Lower leg skin (tissue), 4 donors: ENCODE measurements at regions not wholly inside any gene's neighbourhood (a gene's known extent, or its start where the extent isn't known, plus 50 kb on each side); places are given as distances from the start of the nearest gene placed in this dataset.

ENCODE experiments used
- DNase-seq, 2 donors: peaks; one replicate each; pipeline ENCODE4 v3.0.0-alpha.2; 2019; ENCODE audit warnings: low spot score in 2 of 2
- H3K4me3 ChIP-seq: fragments of 200-600 bp; sonication (generic); 2 replicates; pipeline ENCODE4 v1.5.1; 2017; ENCODE audit warnings: mild to moderate bottlenecking, low read depth; ENCODE audit not compliant: poor library complexity, severe bottlenecking
- CTCF ChIP-seq, 3 donors: fragments of 450-650 bp; IDR thresholded peaks; one replicate each; pipeline ENCODE4 v1.5.1; 2016; ENCODE audit warnings: antibody characterized with exemption in 3 of 3, mild to moderate bottlenecking in 3 of 3, moderate library complexity in 2 of 3
- POLR2A ChIP-seq, 2 donors: fragments of 450-650 bp; IDR thresholded peaks; one replicate each; pipeline ENCODE4 v1.6.1; 2016 to 2017; ENCODE audit warnings: antibody characterized with exemption in 2 of 2, mild to moderate bottlenecking in 1 of 2, moderate library complexity in 1 of 2
- WGBS, 2 donors: methylation state at CpG; one replicate each; pipeline ENCODE4 v1.1.5; 2018; 5-methylcytosine and 5-hydroxymethylcytosine counted together
- intact Hi-C: fragments of 100-400 bp; cut with DNase I; formaldehyde crosslinking; loops from one replicate; pipeline ENCODE4 v1.15.0; 2023; ENCODE audit warnings: low total_unique reads

GRCh38 chr11:119785131-119785530, 56.1 kb upstream of the NECTIN1 start:
- no peak for DNase-seq
- WGBS, 2 donors, result 61 to 71% methylated on average over 2 of the region's 2 CpGs
- intact Hi-C loops, result no loop called here
- no peak overlapping the region for H3K4me3 ChIP-seq
- no peak for TF ChIP-seq CTCF (IDR thresholded peaks at IDR 0.05)

- intact Hi-C loops, result no loop called here
- 94% methylated on average over 6 of the region's 6 CpGs for WGBS, 2 donors
- no peak for DNase-seq
- no peak for TF ChIP-seq POLR2A (IDR thresholded peaks at IDR 0.05)
- TF ChIP-seq CTCF (IDR thresholded peaks at IDR 0.05), result no peak
- no peak overlapping the region for H3K4me3 ChIP-seq
Observed at GRCh38 chr11:119784421-119784820, 55.4 kb upstream of the NECTIN1 start.

GRCh38 chr11:119783466-119784400, 54.7 kb upstream of the NECTIN1 start:
- no peak overlapping the region for H3K4me3 ChIP-seq
- intact Hi-C loops, result no loop called here
- 78 to 89% methylated on average over 8 of the region's 8 CpGs for WGBS, 2 donors
- no peak for TF ChIP-seq CTCF (IDR thresholded peaks at IDR 0.05)
- no peak for TF ChIP-seq POLR2A (IDR thresholded peaks at IDR 0.05)
- no peak for DNase-seq

- no peak for TF ChIP-seq POLR2A (IDR thresholded peaks at IDR 0.05)
- no peak for TF ChIP-seq CTCF (IDR thresholded peaks at IDR 0.05)
- DNase-seq, result no peak
- WGBS, 2 donors, result 45 to 46% methylated on average over 6 of the region's 6 CpGs
- intact Hi-C loops, result no loop called here
- H3K4me3 ChIP-seq, result no peak overlapping the region
Observed at GRCh38 chr11:119782739-119783072, 53.7 kb upstream of the NECTIN1 start.

GRCh38 chr11:119782006-119782738, 53.2 kb upstream of the NECTIN1 start:
- no peak overlapping the region for H3K4me3 ChIP-seq
- no peak for DNase-seq
- WGBS, 2 donors, result 54 to 64% methylated on average over 19 of the region's 19 CpGs
- TF ChIP-seq POLR2A (IDR thresholded peaks at IDR 0.05), result no peak
- TF ChIP-seq CTCF (IDR thresholded peaks at IDR 0.05), result no peak
- intact Hi-C loops, result no loop called here
